SK-N-SH (cell line): ENCODE measurements at regions not wholly inside any gene's neighbourhood (a gene's known extent, or its start where the extent isn't known, plus 50 kb on each side); places are given as distances from the start of the nearest gene placed in this dataset.

Source experiments
- CTCF ChIA-PET: fragments of 300-600, 350-600 bp; formaldehyde crosslinking; extraction: SDS; loops from one replicate; lab custom pipeline; 2021; lab: Yijun Ruan, JAX
- POLR2A ChIA-PET: fragments of 350-600 bp; sonication (Branson Sonifier 250); formaldehyde crosslinking; extraction: SDS; loops from one replicate; lab custom pipeline; 2020; ENCODE audit warnings: antibody characterized with exemption, inconsistent platforms; lab: Yijun Ruan, JAX
- DNase-seq: peaks from one replicate; pipeline ENCODE4 v3.0.0; 2012
- H2AFZ ChIP-seq: fragments of 200-600 bp; sonication (generic); 2 replicates; pipeline ENCODE4 v1.8.1; 2016; ENCODE audit warnings: antibody characterized with exemption, mild to moderate bottlenecking, low read depth
- H3F3A ChIP-seq: fragments of 200-600 bp; sonication (generic); replicated peaks from 2 replicates; pipeline ENCODE3; 2016; ENCODE audit warnings: antibody characterized with exemption, mild to moderate bottlenecking; ENCODE audit not compliant: insufficient read depth
- H3K27ac ChIP-seq, 2 experiments: fragments of 200-500 bp in 1 of 2; fragments of 200-600 bp in 1 of 2; sonication (Bioruptor generic) in 1 of 2; sonication (generic), shearing (Covaris generic) in 1 of 2; 2 replicates each; pipeline versions ENCODE4 v1.5.1 to v1.6.1; 2014 to 2016; ENCODE audit warnings: low read depth in 2 of 2, inconsistent platforms in 1 of 2, low read length in 1 of 2, mild to moderate bottlenecking in 1 of 2, mixed read lengths in 1 of 2
- H3K27me3 ChIP-seq: fragments of 200-600 bp; sonication (generic), shearing (Covaris generic); 2 replicates; pipeline ENCODE4 v1.6.1; 2016; ENCODE audit warnings: mixed run types; ENCODE audit not compliant: insufficient read depth
- H3K36me3 ChIP-seq, 2 experiments: fragments of 200-500 bp in 1 of 2; fragments of 200-600 bp in 1 of 2; sonication (Bioruptor generic) in 1 of 2; sonication (generic) in 1 of 2; replicated peaks in 1 of 2; 2 replicates each; pipeline versions ENCODE3 to v1.5.1; 2014 to 2016; ENCODE audit warnings: low read length in 1 of 2, mild to moderate bottlenecking in 1 of 2; ENCODE audit not compliant: insufficient read depth in 2 of 2, control insufficient read depth in 1 of 2
- H3K4me1 ChIP-seq, 2 experiments: fragments of 200-500 bp in 1 of 2; fragments of 200-600 bp in 1 of 2; sonication (Bioruptor generic) in 1 of 2; sonication (generic), shearing (Covaris generic) in 1 of 2; 2 replicates each; pipeline versions ENCODE4 v1.5.1 to v1.6.1; 2014 to 2016; ENCODE audit warnings: low read depth in 1 of 2, low read length in 1 of 2, mixed run types in 1 of 2; ENCODE audit not compliant: insufficient read depth in 2 of 2, control insufficient read depth in 1 of 2
- H3K4me2 ChIP-seq: fragments of 200-600 bp; sonication (generic), shearing (Covaris generic); 2 replicates; pipeline ENCODE4 v1.6.1; 2017; ENCODE audit warnings: mixed run types
- H3K4me3 ChIP-seq, 2 experiments: fragments of 200-500 bp in 1 of 2; fragments of 200-600 bp in 1 of 2; sonication (Bioruptor generic) in 1 of 2; sonication (generic), shearing (Covaris generic) in 1 of 2; 2 replicates each; pipeline versions ENCODE4 v1.5.1 to v1.8.1; 2014 to 2016; ENCODE audit warnings: low read depth in 2 of 2, inconsistent platforms in 1 of 2, low read length in 1 of 2, mild to moderate bottlenecking in 1 of 2, mixed read lengths in 1 of 2, moderate library complexity in 1 of 2
- H3K79me2 ChIP-seq: fragments of 200-600 bp; sonication (generic); 2 replicates; pipeline ENCODE4 v1.8.1; 2017; ENCODE audit warnings: mild to moderate bottlenecking; ENCODE audit not compliant: insufficient read depth
- H3K9ac ChIP-seq: fragments of 200-600 bp; sonication (generic); 2 replicates; pipeline ENCODE4 v1.6.1; 2017; ENCODE audit warnings: mixed run types
- H3K9me2 ChIP-seq: fragments of 200-600 bp; sonication (generic); 2 replicates; pipeline ENCODE4 v1.6.1; 2017; ENCODE audit warnings: mixed run types
- H3K9me3 ChIP-seq: fragments of 200-600 bp; sonication (generic); 2 replicates; pipeline ENCODE4 v1.6.1; 2017; ENCODE audit warnings: mixed run types, mild to moderate bottlenecking, moderate library complexity
- H4K20me1 ChIP-seq: fragments of 200-600 bp; sonication (generic); 2 replicates; pipeline ENCODE4 v1.6.1; 2017; ENCODE audit warnings: mild to moderate bottlenecking, mixed run types; ENCODE audit not compliant: insufficient read depth
- CTCF ChIP-seq: fragments of 200-600 bp; sonication (generic); IDR thresholded peaks from 2 replicates; pipeline ENCODE4 v1.6.1; 2017; ENCODE audit warnings: antibody characterized with exemption, mild to moderate bottlenecking, moderate library complexity
- ELF1 ChIP-seq: IDR thresholded peaks from 2 replicates; pipeline ENCODE4 v1.4.0; 2012
- EP300 ChIP-seq, 2 experiments: IDR thresholded peaks; 2 replicates each; pipeline versions ENCODE4 v1.4.0 to v1.6.1; 2012; ENCODE audit warnings: borderline replicate concordance in 1 of 2, low read depth in 1 of 2, low read length in 1 of 2
- EZH2phosphoT487 ChIP-seq: fragments of 200-600 bp; sonication (generic); IDR thresholded peaks from 2 replicates; pipeline ENCODE4 v1.6.1; 2017; ENCODE audit warnings: low read depth, mixed run types, mild to moderate bottlenecking, antibody characterized with exemption, moderate library complexity, borderline replicate concordance
- FOSL2 ChIP-seq: IDR thresholded peaks from 2 replicates; pipeline ENCODE4 v1.4.0; 2012; ENCODE audit warnings: low read depth, mild to moderate bottlenecking, moderate library complexity, borderline replicate concordance
- FOXJ3 ChIP-seq: sonication (generic); formaldehyde crosslinking; IDR thresholded peaks from 2 replicates; pipeline ENCODE4 v1.5.1; 2020; ENCODE audit warnings: mild to moderate bottlenecking, missing genetic modification reagents
- FOXM1 ChIP-seq: IDR thresholded peaks from 2 replicates; pipeline ENCODE4 v1.4.0; 2012; ENCODE audit warnings: low read depth, mild to moderate bottlenecking
- GABPA ChIP-seq: IDR thresholded peaks from 2 replicates; pipeline ENCODE4 v1.4.0; 2012; ENCODE audit warnings: low read depth, mild to moderate bottlenecking
- GATA2 ChIP-seq: sonication (generic); formaldehyde crosslinking; IDR thresholded peaks from 2 replicates; pipeline ENCODE4 v1.5.0; 2020; ENCODE audit warnings: mild to moderate bottlenecking, missing genetic modification reagents
- IRF3 ChIP-seq: fragments of 150-350 bp; IDR thresholded peaks from 2 replicates; pipeline ENCODE4 v1.6.1; 2016; ENCODE audit warnings: mild to moderate bottlenecking, low read depth, low read length
- MAX ChIP-seq: IDR thresholded peaks from 2 replicates; pipeline ENCODE4 v1.4.0; 2012; ENCODE audit warnings: low read depth
- NRF1 ChIP-seq: IDR thresholded peaks from 2 replicates; pipeline ENCODE4 v1.6.1; 2012; ENCODE audit warnings: low read depth, mild to moderate bottlenecking, low read length
- PBX3 ChIP-seq: IDR thresholded peaks from 2 replicates; pipeline ENCODE4; 2012
- POLR2AphosphoS5 ChIP-seq: IDR thresholded peaks from 2 replicates; pipeline ENCODE4 v1.6.1; 2012; ENCODE audit warnings: low read depth, low read length
- RCOR1 ChIP-seq: fragments of 150-350 bp; IDR thresholded peaks from 2 replicates; pipeline ENCODE4 v1.6.1; 2017; ENCODE audit warnings: antibody characterized with exemption, low read length
- REST ChIP-seq: IDR thresholded peaks from 2 replicates; pipeline ENCODE4 v1.6.1; 2012; ENCODE audit warnings: mild to moderate bottlenecking, low read depth, low read length, moderate library complexity
- RFX5 ChIP-seq: IDR thresholded peaks from 2 replicates; pipeline ENCODE4 v1.6.1; 2012; ENCODE audit warnings: mild to moderate bottlenecking, improper control_type of control experiment, low read length
- SMC3 ChIP-seq: IDR thresholded peaks from 2 replicates; pipeline ENCODE4 v1.6.1; 2012; ENCODE audit warnings: low read depth, low read length, improper control_type of control experiment
- USF1 ChIP-seq: IDR thresholded peaks from 2 replicates; pipeline ENCODE4 v1.4.0; 2012; ENCODE audit warnings: low read depth, borderline replicate concordance
- WGBS: methylation state at CpG from one replicate; pipeline ENCODE4 v1.1.6; 2017; ENCODE audit warnings: low lambda C conversion rate; 5-methylcytosine and 5-hydroxymethylcytosine counted together

GRCh38 chr9:95385521-95385920, 68.0 kb upstream of the FANCC start:
- POLR2A ChIA-PET = no interaction called here

More at GRCh38 chr9:95385521-95385920, 68.0 kb upstream of the FANCC start:
- H3K36me3 ChIP-seq = no peaks in the 10 kb centered on the region
- H3K4me3 ChIP-seq = no peak overlapping the region
- no peak for DNase-seq
- CTCF ChIA-PET = interaction anchor here (1.0 kb wide), 1 partner anchor 14 kb away, joined by 3 read pairs; no protein-coding TSS in a partner anchor
- H3K9ac ChIP-seq = no peak overlapping the region
- H3K9me3 ChIP-seq = no peaks in the 10 kb centered on the region
- no peaks in the 10 kb centered on the region for H3K9me2 ChIP-seq
- peaks cover 8 to 9% of the 10 kb centered on the region in 2 experiments; a peak in 2 of 4 replicates for H3K4me1 ChIP-seq
- H3F3A ChIP-seq = peaks cover 3% of the 10 kb centered on the region
- H3K27ac ChIP-seq = no peak overlapping the region
- H3K79me2 ChIP-seq = no peaks in the 10 kb centered on the region
- H3K4me2 ChIP-seq = no peak overlapping the region
- H4K20me1 ChIP-seq = no peaks in the 10 kb centered on the region
- no peak for TF ChIP-seq GATA2 (CRISPR knock-in tag)
- TF ChIP-seq CTCF = no peak
- no peak for TF ChIP-seq REST
- no peak for TF ChIP-seq FOXM1
- TF ChIP-seq RFX5 = no peak
- TF ChIP-seq PBX3 = no peak
- TF ChIP-seq NRF1 = no peak
- no peak for TF ChIP-seq IRF3
- no peak for TF ChIP-seq EP300 (IDR thresholded peaks at IDR 0.05; ENCODE audit: borderline replicate concordance in 1 of 2, low read depth in 1 of 2, low read length in 1 of 2)
- no peak for TF ChIP-seq POLR2AphosphoS5
- TF ChIP-seq ELF1 = no peak
- no peak for TF ChIP-seq RCOR1
- TF ChIP-seq MAX = no peak
- no peak for TF ChIP-seq FOXJ3 (CRISPR knock-in tag)
- TF ChIP-seq SMC3 = no peak
- no peak for TF ChIP-seq USF1
- no peak for TF ChIP-seq FOSL2
- no peak for TF ChIP-seq EZH2phosphoT487
- TF ChIP-seq GABPA = no peak
- no peak overlapping the region for H2AFZ ChIP-seq
- no peaks in the 10 kb centered on the region for H3K27me3 ChIP-seq
- WGBS = 98% methylated on average over 4 of the region's 4 CpGs
